B cell (primary cell): ENCODE measurements at regions not wholly inside any gene's neighbourhood (a gene's known extent, or its start where the extent isn't known, plus 50 kb on each side); places are given as distances from the start of the nearest gene placed in this dataset.

Experiments used
- ATAC-seq: fragments of 200-7000 bp; cut with Tn5 transposase; one replicate; pipeline ENCODE4 v1.10.0; 2021; ENCODE audit warnings: low read depth, mild to moderate bottlenecking, moderate number of reproducible peaks, moderate library complexity
- CTCF ChIA-PET: fragments of 350-600 bp; sonication (Branson Sonifier 250); formaldehyde crosslinking; loops from one replicate; lab custom pipeline; 2021; ENCODE audit warnings: antibody characterized with exemption, inconsistent platforms; lab: Charles Lee
- POLR2A ChIA-PET: fragments of 350-600 bp; sonication (Branson Sonifier 250); formaldehyde crosslinking; loops from one replicate; lab custom pipeline; 2021; ENCODE audit warnings: antibody characterized with exemption; lab: Charles Lee
- DNase-seq: peaks from one replicate; pipeline ENCODE4 v3.0.0; 2013
- H2AFZ ChIP-seq: 2 replicates; pipeline ENCODE4 v1.6.1; 2012; ENCODE audit warnings: mild to moderate bottlenecking, low read depth, low read length; ENCODE audit not compliant: insufficient read depth, poor library complexity, severe bottlenecking
- H3K27ac ChIP-seq, 2 donors: 1 replicate in 1 of 2; 2 replicates in 1 of 2; pipeline ENCODE4 v1.5.1; 2012 to 2013; ENCODE audit warnings: low read length in 2 of 2, mild to moderate bottlenecking in 2 of 2, moderate library complexity in 1 of 2
- H3K27me3 ChIP-seq, 4 experiments: fragments of 200-600 bp in 1 of 4; sonication (generic) in 1 of 4; replicated peaks in 1 of 4; 1 replicate in 2 of 4; 2 replicates in 2 of 4; pipeline versions ENCODE4 v1.6.1 to v1.7.0; 2013 to 2016; ENCODE audit warnings: low read length in 3 of 4, mild to moderate bottlenecking in 2 of 4, mixed read lengths in 1 of 4, moderate library complexity in 1 of 4; ENCODE audit not compliant: insufficient read depth in 4 of 4, control insufficient read depth in 3 of 4; ENCODE audit errors: control extremely low read depth in 1 of 4
- H3K36me3 ChIP-seq, 2 experiments: replicated peaks in 1 of 2; 1 replicate in 1 of 2; 2 replicates in 1 of 2; pipeline versions ENCODE4 v1.6.1 to v1.7.1; 2013; ENCODE audit warnings: low read length in 1 of 2; ENCODE audit not compliant: insufficient read depth in 2 of 2, control insufficient read depth in 1 of 2; ENCODE audit errors: control extremely low read depth in 1 of 2, extremely low read depth in 1 of 2
- H3K4me1 ChIP-seq, 2 donors: fragments of 200-600 bp in 1 of 2; sonication (generic) in 1 of 2; 1 replicate in 1 of 2; 2 replicates in 1 of 2; pipeline versions ENCODE4 v1.5.1 to v1.6.1; 2013 to 2017; ENCODE audit warnings: low read length in 2 of 2; ENCODE audit not compliant: control insufficient read depth in 2 of 2, insufficient read depth in 2 of 2
- H3K4me2 ChIP-seq: replicated peaks from 2 replicates; pipeline ENCODE3; 2012; ENCODE audit warnings: mild to moderate bottlenecking, low read depth, low read length; ENCODE audit not compliant: poor library complexity, severe bottlenecking
- H3K4me3 ChIP-seq, 5 experiments: fragments of 200-600 bp in 1 of 5; sonication (generic) in 1 of 5; 1 replicate in 3 of 5; 2 replicates in 2 of 5; pipeline versions ENCODE4 v1.5.1 to v1.7.0; 2011 to 2016; ENCODE audit warnings: low read length in 4 of 5, mild to moderate bottlenecking in 4 of 5, low read depth in 2 of 5, control low read depth in 1 of 5, moderate library complexity in 1 of 5; ENCODE audit not compliant: insufficient read depth in 1 of 5; ENCODE audit errors: control extremely low read depth in 1 of 5, extremely low read depth in 1 of 5
- H3K79me2 ChIP-seq: fragments of 200-600 bp; sonication (generic); one replicate; pipeline ENCODE4 v1.6.0; 2016; ENCODE audit warnings: low read length; ENCODE audit not compliant: control insufficient read depth, insufficient read depth
- H3K9ac ChIP-seq: fragments of 200-600 bp; sonication (generic); 2 replicates; pipeline ENCODE4 v1.6.1; 2017; ENCODE audit warnings: mild to moderate bottlenecking, low read length, moderate library complexity
- H3K9me3 ChIP-seq, 3 donors: one replicate each; pipeline versions ENCODE4 v1.6.1 to v1.7.1; 2013; ENCODE audit warnings: low read length in 2 of 3; ENCODE audit not compliant: control insufficient read depth in 2 of 3, insufficient read depth in 1 of 3; ENCODE audit errors: control extremely low read depth in 1 of 3
- H4K20me1 ChIP-seq: 2 replicates; pipeline ENCODE4 v1.6.0; 2012; ENCODE audit warnings: mild to moderate bottlenecking, low read length; ENCODE audit not compliant: insufficient read depth, control insufficient read depth, poor library complexity, severe bottlenecking
- H3K27ac Mint-ChIP-seq: one replicate; pipeline ENCODE4 v1.8.0; 2021; ENCODE audit warnings: mixed read lengths
- H3K27me3 Mint-ChIP-seq: one replicate; pipeline ENCODE4 v1.8.0; 2021; ENCODE audit warnings: mixed read lengths
- H3K4me1 Mint-ChIP-seq: one replicate; pipeline ENCODE4 v1.8.0; 2021; ENCODE audit warnings: mixed read lengths
- H3K4me3 Mint-ChIP-seq: one replicate; pipeline ENCODE4 v1.8.0; 2021; ENCODE audit warnings: mixed read lengths
- H3K9me3 Mint-ChIP-seq: one replicate; pipeline ENCODE4 v1.8.0; 2022; ENCODE audit warnings: mixed read lengths; ENCODE audit not compliant: insufficient read depth
- CTCF ChIP-seq: fragments of 200-600 bp; IDR thresholded peaks from one replicate; pipeline ENCODE4 v1.8.0; 2022; ENCODE audit warnings: antibody characterized with exemption, mild to moderate bottlenecking
- EZH2 ChIP-seq: IDR thresholded peaks from 2 replicates; pipeline ENCODE4 v1.6.1; 2012; ENCODE audit warnings: borderline replicate concordance, low read depth, mild to moderate bottlenecking, moderate library complexity, low read length; ENCODE audit not compliant: insufficient read depth, poor library complexity, severe bottlenecking
- WGBS: methylation state at CpG from one replicate; pipeline ENCODE4 v1.1.5; 2013; ENCODE audit warnings: missing lambda C conversion rate; ENCODE audit not compliant: insufficient coverage; 5-methylcytosine and 5-hydroxymethylcytosine counted together
- intact Hi-C: fragments of 100-400 bp; cut with micrococcal nuclease; formaldehyde crosslinking; loops from one replicate; pipeline ENCODE4 v1.10.0; 2022

- H3K27ac ChIP-seq: no peak overlapping the region
- Mint-ChIP-seq H3K9me3 (no peaks in the 10 kb centered on the region), H3K27me3 (peaks cover 13% of the 10 kb centered on the region), H3K4me3 (no peak overlapping the region), H3K4me1 (no peaks in the 10 kb centered on the region), H3K27ac (no peak overlapping the region)
- no peaks in the 10 kb centered on the region for H3K4me1 ChIP-seq
- H3K79me2 ChIP-seq: no peaks in the 10 kb centered on the region
- CTCF ChIA-PET: no interaction called here
- H2AFZ ChIP-seq: no peak overlapping the region
- peaks cover 0 to 3% (median 0%) of the 10 kb centered on the region in 4 experiments for H3K27me3 ChIP-seq
- no peak overlapping the region for H3K4me3 ChIP-seq
- H3K9me3 ChIP-seq: no peaks in the 10 kb centered on the region
- POLR2A ChIA-PET: no interaction called here
- H3K9ac ChIP-seq: no peak overlapping the region
- 100% methylated on average over 1 of the region's 1 CpG for WGBS
- H3K4me2 ChIP-seq: no peak overlapping the region
- ATAC-seq (no peak), DNase-seq (no peak)
- no peaks in the 10 kb centered on the region for H3K36me3 ChIP-seq
- no peak for TF ChIP-seq EZH2
- TF ChIP-seq CTCF: no peak
- intact Hi-C loops: no loop called here
- no peaks in the 10 kb centered on the region for H4K20me1 ChIP-seq
Measured at GRCh38 chr5:131022811-131023497, 142.1 kb downstream of the HINT1 start.

- DNase-seq (no peak), ATAC-seq (no peak)
- intact Hi-C loops: no loop called here
- H3K27ac ChIP-seq: no peak overlapping the region
- Mint-ChIP-seq H3K27me3 (peaks cover 20% of the 10 kb centered on the region), H3K4me1 (no peaks in the 10 kb centered on the region), H3K9me3 (peaks cover 2% of the 10 kb centered on the region), H3K27ac (no peak overlapping the region), H3K4me3 (no peak overlapping the region)
- no peak overlapping the region for H3K9ac ChIP-seq
- H3K4me1 ChIP-seq: no peaks in the 10 kb centered on the region
- no peaks in the 10 kb centered on the region for H3K79me2 ChIP-seq
- POLR2A ChIA-PET: no interaction called here
- no peaks in the 10 kb centered on the region for H3K9me3 ChIP-seq
- H3K36me3 ChIP-seq: no peaks in the 10 kb centered on the region
- H2AFZ ChIP-seq: no peak overlapping the region
- H3K4me2 ChIP-seq: no peak overlapping the region
- CTCF ChIA-PET: no interaction called here
- H4K20me1 ChIP-seq: no peaks in the 10 kb centered on the region
- no peak for TF ChIP-seq CTCF
- TF ChIP-seq EZH2: no peak
- WGBS: 75% methylated on average over 1 of the region's 2 CpGs
- peaks cover 0 to 3% (median 0%) of the 10 kb centered on the region in 4 experiments for H3K27me3 ChIP-seq
- no peak overlapping the region for H3K4me3 ChIP-seq
Measured at GRCh38 chr5:131021646-131022045, 143.4 kb downstream of the HINT1 start.
